ENCODE measurements at regions not wholly inside any gene's neighbourhood (a gene's known extent, or its start where the extent isn't known, plus 50 kb on each side); places are given as distances from the start of the nearest gene placed in this dataset.

DNA sequence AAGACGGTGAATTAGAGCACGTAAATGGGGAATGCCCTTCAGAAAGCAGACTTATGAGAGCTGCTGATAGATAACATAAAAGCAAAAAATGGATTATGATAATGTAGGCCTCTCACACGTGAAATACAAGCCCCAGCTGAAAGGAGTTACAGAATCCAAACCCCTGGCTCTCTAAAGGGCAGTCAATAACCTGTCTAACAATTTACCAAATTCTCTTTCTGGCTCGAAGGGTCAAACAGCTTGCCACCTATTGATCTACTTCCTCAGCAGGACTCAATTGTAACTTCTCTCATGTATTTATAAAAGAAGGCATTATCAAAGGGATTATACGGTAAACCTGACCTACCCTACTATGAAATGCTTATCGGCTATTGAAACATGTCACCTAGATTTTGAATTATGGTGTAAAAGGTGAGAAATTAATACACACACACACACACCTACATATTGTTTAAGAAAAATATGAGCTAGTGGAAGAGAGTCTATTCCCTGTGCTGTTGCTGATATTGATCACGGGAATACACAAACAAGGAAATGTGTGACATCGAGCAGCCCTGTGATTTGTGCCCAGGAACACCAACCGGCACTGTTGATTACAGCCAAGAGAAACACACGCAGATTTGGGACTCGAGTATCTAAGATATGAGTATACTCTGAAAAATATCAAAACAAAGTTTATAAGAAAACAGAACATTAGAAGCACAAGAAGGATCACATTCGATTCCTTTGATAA lies 135.6 kb upstream of the NEBL start:
- TF ChIP-seq, protein P1, sequence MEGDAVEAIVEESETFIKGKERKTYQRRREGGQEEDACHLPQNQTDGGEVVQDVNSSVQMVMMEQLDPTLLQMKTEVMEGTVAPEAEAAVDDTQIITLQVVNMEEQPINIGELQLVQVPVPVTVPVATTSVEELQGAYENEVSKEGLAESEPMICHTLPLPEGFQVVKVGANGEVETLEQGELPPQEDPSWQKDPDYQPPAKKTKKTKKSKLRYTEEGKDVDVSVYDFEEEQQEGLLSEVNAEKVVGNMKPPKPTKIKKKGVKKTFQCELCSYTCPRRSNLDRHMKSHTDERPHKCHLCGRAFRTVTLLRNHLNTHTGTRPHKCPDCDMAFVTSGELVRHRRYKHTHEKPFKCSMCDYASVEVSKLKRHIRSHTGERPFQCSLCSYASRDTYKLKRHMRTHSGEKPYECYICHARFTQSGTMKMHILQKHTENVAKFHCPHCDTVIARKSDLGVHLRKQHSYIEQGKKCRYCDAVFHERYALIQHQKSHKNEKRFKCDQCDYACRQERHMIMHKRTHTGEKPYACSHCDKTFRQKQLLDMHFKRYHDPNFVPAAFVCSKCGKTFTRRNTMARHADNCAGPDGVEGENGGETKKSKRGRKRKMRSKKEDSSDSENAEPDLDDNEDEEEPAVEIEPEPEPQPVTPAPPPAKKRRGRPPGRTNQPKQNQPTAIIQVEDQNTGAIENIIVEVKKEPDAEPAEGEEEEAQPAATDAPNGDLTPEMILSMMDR (IDR thresholded peaks at IDR 0.05; ENCODE audit: extremely low read depth, insufficient read depth, missing control alignments), result no peak
- in situ Hi-C loops (cut with MboI; ENCODE audit: low pct_unique_long_range_greater_than_20kb, low sequenced_read_pairs, unreplicated experiment), result no loop called here
- DNase-seq (ENCODE audit: low spot score), result no peak

DNA sequence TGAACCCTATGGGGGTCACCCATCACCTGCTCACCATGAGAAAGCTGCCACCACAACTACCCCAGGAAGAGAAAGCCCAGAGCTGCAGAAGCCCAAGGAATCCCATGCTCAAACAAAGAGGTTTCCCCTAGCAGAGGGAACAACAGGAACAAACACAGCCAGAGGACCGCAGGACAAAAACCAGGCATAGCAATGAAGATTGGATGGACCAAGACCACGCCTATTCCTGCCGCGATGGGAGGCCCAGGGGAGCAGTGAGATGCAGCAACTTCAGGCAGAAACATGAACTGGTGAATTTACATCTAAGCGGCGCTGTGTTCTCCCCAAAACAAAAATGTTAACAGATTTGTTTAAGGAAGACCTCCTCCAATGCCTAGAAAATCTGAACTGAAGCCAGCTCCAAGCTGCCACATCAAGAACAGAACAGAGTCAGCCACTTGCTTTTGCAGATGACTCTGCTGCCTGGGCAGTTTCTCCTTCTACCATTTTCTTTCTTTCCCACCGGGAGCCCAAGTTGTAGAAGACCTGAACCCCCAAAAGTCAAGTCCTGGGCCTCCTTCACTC lies 134.2 kb upstream of the NEBL start:
- in situ Hi-C loops (cut with MboI; ENCODE audit: low pct_unique_long_range_greater_than_20kb, low sequenced_read_pairs, unreplicated experiment), result no loop called here
- TF ChIP-seq, protein P1 (IDR thresholded peaks at IDR 0.05; ENCODE audit: extremely low read depth, insufficient read depth, missing control alignments), result no peak
- no peak for DNase-seq (ENCODE audit: low spot score)

DNA sequence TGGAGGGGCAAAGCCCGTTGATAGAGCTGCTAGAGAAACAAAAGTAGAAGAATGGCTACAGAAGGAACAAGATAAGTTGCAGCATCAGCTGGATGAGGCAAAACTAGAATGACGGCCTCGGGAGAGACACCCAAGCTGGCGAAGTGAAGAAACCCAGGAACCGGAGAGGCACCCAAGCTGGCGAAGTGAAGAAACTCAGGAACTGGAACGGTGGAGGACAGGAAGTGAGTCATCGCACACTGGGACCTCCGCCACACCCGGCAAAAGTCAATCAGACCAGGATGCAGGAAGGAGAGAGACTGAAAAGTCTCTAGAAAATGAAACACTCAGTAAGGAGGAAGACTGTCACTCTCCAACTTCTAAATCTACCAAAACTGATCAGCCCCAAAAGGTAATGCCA lies 133.0 kb upstream of the NEBL start:
- DNase-seq (ENCODE audit: low spot score), result no peak
- in situ Hi-C loops (cut with MboI; ENCODE audit: low pct_unique_long_range_greater_than_20kb, low sequenced_read_pairs, unreplicated experiment), result no loop called here
- TF ChIP-seq, protein P1 (IDR thresholded peaks at IDR 0.05; ENCODE audit: extremely low read depth, insufficient read depth, missing control alignments), result no peak

DNA sequence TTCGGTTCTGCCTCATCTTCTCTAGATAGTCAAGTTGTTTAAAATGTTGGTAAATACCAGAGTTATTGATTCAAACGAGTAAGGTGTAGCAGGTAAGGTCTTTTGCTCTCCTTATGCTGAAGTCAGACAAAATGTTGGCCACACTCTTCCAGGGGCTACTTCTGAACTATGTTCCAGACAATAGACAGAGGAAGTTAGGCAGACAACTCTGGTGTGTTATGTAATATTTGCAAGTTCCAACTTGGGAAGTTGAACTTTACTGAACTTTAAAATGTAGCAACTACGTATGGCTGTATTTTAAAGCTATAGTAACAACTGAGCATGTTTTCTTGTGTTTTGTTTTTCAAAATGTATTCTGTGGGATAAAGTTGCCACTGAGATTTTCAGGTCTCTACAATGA lies 125.7 kb upstream of the NEBL start:
- no peak for DNase-seq (ENCODE audit: low spot score)
- TF ChIP-seq, protein P1 (IDR thresholded peaks at IDR 0.05; ENCODE audit: extremely low read depth, insufficient read depth, missing control alignments), result no peak
- in situ Hi-C loops (cut with MboI; ENCODE audit: low pct_unique_long_range_greater_than_20kb, low sequenced_read_pairs, unreplicated experiment), result no loop called here

DNA sequence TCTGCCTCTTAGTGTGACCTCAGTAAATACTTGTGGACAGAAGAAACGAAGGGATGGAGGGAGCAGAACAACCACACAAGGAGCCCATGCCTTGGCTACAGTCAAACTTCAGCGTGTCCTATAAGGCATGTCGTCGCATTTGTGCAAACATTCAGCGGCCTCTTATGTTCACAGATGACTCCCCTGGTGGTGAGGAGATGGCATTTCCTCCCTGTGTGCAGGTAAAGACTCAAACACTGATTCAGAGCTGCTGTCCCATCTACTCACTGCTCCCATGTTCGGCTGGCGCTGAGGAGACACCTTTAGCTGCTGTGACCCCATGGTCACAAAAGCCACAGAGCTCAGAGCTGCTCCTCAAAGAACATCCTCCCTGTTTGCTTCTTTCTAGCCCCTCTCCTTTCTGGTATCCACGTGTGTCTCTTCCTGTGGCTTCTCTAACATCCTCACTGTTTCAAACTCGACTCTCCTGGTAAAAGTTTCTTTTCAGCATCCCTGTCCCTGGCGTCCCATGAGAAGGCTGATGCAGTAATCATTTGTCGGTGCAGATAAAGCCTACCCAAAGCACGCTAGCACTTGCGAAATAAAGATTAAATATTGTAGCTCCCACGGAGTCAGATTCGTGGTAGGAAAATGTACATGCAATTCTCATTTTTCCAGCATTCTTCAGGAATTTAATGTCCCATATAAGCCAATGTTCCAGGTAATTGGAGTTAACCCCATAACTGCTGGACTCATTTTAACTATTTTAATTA lies 124.9 kb upstream of the NEBL start:
- in situ Hi-C loops (cut with MboI; ENCODE audit: low pct_unique_long_range_greater_than_20kb, low sequenced_read_pairs, unreplicated experiment), result no loop called here
- no peak for DNase-seq (ENCODE audit: low spot score)

DNA sequence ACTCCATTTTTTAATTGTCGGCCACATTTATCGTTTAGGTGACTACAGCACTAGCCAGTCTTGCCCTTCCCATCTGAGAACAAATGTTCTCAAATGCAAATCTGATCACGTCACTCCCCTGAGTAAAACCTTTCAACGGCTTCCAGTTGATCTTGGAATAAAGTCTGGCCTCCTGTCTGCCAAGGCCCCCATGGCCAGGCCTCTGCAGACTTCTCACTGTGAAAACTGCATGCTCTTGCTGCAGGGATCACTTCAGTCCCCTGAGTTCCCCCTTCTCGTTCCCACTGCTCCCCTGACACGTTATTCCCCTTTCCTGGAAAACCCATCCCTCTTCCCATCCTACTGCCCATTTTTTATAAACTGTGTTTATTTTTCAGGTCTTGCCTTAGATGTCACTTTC lies 124.1 kb upstream of the NEBL start:
- TF ChIP-seq, protein P1 (IDR thresholded peaks at IDR 0.05; ENCODE audit: extremely low read depth, insufficient read depth, missing control alignments), result no peak

More for the DNA sequence above, 124.9 kb upstream of the NEBL start:
- TF ChIP-seq, protein P1 (IDR thresholded peaks at IDR 0.05; ENCODE audit: extremely low read depth, insufficient read depth, missing control alignments), result no peak

More for the DNA sequence above, 124.1 kb upstream of the NEBL start:
- no peak for DNase-seq (ENCODE audit: low spot score)
- in situ Hi-C loops (cut with MboI; ENCODE audit: low pct_unique_long_range_greater_than_20kb, low sequenced_read_pairs, unreplicated experiment), result no loop called here

Measured in GM13977 (cell line).